ENCODE measurements at regions not wholly inside any gene's neighbourhood (a gene's known extent, or its start where the extent isn't known, plus 50 kb on each side); places are given as distances from the start of the nearest gene placed in this dataset.
A peak's percentile ranks its signal among the peaks of the same experiment; 100 is the strongest.

DNA sequence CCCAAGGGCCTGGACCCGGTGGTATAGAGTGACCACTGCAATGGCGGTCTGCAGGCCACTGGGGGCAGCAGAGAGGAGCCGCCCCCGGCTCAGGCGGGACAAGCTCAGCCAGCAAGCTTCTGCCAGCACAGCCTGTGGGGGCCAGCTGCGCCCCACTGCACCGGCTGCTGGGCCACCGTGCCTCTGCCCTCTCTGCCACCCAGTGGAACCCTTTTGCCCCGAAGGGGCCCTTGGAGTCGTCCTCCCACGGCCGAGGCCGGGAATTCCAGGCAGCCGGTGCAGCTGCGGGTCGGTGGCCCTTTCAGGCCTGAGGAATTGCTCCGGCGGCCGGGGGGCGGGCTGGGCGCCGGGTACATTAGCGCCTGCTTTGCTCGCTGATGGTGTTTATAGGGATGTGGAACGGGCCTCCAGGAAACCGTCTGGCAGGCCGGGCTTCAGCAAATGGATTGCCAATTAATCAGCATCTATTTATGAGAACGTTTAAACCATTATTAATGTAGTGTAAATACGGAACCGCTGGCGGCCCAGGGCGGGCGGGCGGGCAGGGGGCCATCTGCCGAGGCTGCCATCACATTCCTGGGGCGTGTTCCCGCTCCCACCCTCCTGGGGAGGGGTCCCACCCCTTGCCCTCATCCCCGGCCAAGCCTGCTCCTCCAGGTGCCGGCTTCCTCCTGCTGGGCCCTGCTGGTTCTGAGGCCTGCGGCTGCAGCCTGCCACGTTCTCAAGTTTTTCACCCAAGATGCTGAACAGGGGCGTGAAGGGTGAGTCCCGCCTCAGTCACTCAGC lies 127.4 kb downstream of the BARX1 start (continued):
- TF ChIP-seq, protein P1, sequence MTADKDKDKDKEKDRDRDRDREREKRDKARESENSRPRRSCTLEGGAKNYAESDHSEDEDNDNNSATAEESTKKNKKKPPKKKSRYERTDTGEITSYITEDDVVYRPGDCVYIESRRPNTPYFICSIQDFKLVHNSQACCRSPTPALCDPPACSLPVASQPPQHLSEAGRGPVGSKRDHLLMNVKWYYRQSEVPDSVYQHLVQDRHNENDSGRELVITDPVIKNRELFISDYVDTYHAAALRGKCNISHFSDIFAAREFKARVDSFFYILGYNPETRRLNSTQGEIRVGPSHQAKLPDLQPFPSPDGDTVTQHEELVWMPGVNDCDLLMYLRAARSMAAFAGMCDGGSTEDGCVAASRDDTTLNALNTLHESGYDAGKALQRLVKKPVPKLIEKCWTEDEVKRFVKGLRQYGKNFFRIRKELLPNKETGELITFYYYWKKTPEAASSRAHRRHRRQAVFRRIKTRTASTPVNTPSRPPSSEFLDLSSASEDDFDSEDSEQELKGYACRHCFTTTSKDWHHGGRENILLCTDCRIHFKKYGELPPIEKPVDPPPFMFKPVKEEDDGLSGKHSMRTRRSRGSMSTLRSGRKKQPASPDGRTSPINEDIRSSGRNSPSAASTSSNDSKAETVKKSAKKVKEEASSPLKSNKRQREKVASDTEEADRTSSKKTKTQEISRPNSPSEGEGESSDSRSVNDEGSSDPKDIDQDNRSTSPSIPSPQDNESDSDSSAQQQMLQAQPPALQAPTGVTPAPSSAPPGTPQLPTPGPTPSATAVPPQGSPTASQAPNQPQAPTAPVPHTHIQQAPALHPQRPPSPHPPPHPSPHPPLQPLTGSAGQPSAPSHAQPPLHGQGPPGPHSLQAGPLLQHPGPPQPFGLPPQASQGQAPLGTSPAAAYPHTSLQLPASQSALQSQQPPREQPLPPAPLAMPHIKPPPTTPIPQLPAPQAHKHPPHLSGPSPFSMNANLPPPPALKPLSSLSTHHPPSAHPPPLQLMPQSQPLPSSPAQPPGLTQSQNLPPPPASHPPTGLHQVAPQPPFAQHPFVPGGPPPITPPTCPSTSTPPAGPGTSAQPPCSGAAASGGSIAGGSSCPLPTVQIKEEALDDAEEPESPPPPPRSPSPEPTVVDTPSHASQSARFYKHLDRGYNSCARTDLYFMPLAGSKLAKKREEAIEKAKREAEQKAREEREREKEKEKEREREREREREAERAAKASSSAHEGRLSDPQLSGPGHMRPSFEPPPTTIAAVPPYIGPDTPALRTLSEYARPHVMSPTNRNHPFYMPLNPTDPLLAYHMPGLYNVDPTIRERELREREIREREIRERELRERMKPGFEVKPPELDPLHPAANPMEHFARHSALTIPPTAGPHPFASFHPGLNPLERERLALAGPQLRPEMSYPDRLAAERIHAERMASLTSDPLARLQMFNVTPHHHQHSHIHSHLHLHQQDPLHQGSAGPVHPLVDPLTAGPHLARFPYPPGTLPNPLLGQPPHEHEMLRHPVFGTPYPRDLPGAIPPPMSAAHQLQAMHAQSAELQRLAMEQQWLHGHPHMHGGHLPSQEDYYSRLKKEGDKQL (CRISPR knock-in tag; IDR thresholded peaks at IDR 0.05; ENCODE audit: low read depth): no peak
- no peak for TF ChIP-seq ZNF746 (CRISPR knock-in tag; IDR thresholded peaks at IDR 0.05)
- TF ChIP-seq MXI1 (IDR thresholded peaks at IDR 0.05; ENCODE audit: borderline replicate concordance, low read depth, low read length): no peak
- no peak for TF ChIP-seq ZNF749 (CRISPR knock-in tag; IDR thresholded peaks at IDR 0.05; ENCODE audit: borderline replicate concordance)
- no peak for TF ChIP-seq MLLT10 (CRISPR knock-in tag; IDR thresholded peaks at IDR 0.05)
- TF ChIP-seq CHCHD3 (CRISPR knock-in tag; IDR thresholded peaks at IDR 0.05): no peak
- no peak for TF ChIP-seq FOXM1 (CRISPR knock-in tag; IDR thresholded peaks at IDR 0.05)
- no peak for TF ChIP-seq ZKSCAN5 (CRISPR knock-in tag; IDR thresholded peaks at IDR 0.05)
- 0 out of 2 replicates have a peak, but pooled peaks have one; percentile 26 for TF ChIP-seq CAMTA2 (CRISPR knock-in tag; IDR thresholded peaks at IDR 0.05; ENCODE audit: borderline replicate concordance)
- TF ChIP-seq FOXA3 (CRISPR knock-in tag; IDR thresholded peaks at IDR 0.05): 0 out of 2 replicates have a peak, but pooled peaks have one; percentile 5
- TF ChIP-seq PRPF4 (IDR thresholded peaks at IDR 0.05; ENCODE audit: low read depth, low read length, poor library complexity, severe bottlenecking): no peak
- TF ChIP-seq NONO (IDR thresholded peaks at IDR 0.05): no peak
- 0 out of 2 replicates have a peak, but pooled peaks have one; percentile 29 for TF ChIP-seq NONO (CRISPR knock-in tag; conservative IDR thresholded peaks at IDR 0.05)
- no peak for TF ChIP-seq KDM5A (IDR thresholded peaks at IDR 0.05; ENCODE audit: borderline replicate concordance, low read length)
- no peak for TF ChIP-seq ZNF841 (CRISPR knock-in tag; IDR thresholded peaks at IDR 0.05; ENCODE audit: borderline replicate concordance)
- TF ChIP-seq STAG1 (CRISPR knock-in tag; IDR thresholded peaks at IDR 0.05): peak; percentile 75
- TF ChIP-seq, protein P2, sequence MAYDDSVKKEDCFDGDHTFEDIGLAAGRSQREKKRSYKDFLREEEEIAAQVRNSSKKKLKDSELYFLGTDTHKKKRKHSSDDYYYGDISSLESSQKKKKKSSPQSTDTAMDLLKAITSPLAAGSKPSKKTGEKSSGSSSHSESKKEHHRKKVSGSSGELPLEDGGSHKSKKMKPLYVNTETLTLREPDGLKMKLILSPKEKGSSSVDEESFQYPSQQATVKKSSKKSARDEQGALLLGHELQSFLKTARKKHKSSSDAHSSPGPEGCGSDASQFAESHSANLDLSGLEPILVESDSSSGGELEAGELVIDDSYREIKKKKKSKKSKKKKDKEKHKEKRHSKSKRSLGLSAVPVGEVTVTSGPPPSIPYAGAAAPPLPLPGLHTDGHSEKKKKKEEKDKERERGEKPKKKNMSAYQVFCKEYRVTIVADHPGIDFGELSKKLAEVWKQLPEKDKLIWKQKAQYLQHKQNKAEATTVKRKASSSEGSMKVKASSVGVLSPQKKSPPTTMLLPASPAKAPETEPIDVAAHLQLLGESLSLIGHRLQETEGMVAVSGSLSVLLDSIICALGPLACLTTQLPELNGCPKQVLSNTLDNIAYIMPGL (CRISPR knock-in tag; IDR thresholded peaks at IDR 0.05; ENCODE audit: borderline replicate concordance in 1 of 2, low read depth in 1 of 2): peak; percentile 57 to 67; a peak in 3 of 4 replicates
- no peak for TF ChIP-seq CHD4 (IDR thresholded peaks at IDR 0.05; ENCODE audit: borderline replicate concordance, low read length)
- TF ChIP-seq MAFK (conservative IDR thresholded peaks at IDR 0.05 in 1 of 2, IDR thresholded peaks at IDR 0.05 in 1 of 2; ENCODE audit: low read length in 2 of 2): no peak
- TF ChIP-seq RAD21 (CRISPR knock-in tag; IDR thresholded peaks at IDR 0.05): peak; percentile 65
- no peak for TF ChIP-seq ZNF629 (CRISPR knock-in tag; conservative IDR thresholded peaks at IDR 0.05)
- TF ChIP-seq, protein P3, sequence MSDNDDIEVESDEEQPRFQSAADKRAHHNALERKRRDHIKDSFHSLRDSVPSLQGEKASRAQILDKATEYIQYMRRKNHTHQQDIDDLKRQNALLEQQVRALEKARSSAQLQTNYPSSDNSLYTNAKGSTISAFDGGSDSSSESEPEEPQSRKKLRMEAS (IDR thresholded peaks at IDR 0.05): peak; percentile 22; the same call in 1 of the 2 replicates
- no peak for TF ChIP-seq FOXA1 (IDR thresholded peaks at IDR 0.05)
- no peak for TF ChIP-seq FOXA1 (CRISPR knock-in tag; IDR thresholded peaks at IDR 0.05)

All from HepG2 (cell line).